ENCODE measurements at regions not wholly inside any gene's neighbourhood (a gene's known extent, or its start where the extent isn't known, plus 50 kb on each side); places are given as distances from the start of the nearest gene placed in this dataset.

DNA sequence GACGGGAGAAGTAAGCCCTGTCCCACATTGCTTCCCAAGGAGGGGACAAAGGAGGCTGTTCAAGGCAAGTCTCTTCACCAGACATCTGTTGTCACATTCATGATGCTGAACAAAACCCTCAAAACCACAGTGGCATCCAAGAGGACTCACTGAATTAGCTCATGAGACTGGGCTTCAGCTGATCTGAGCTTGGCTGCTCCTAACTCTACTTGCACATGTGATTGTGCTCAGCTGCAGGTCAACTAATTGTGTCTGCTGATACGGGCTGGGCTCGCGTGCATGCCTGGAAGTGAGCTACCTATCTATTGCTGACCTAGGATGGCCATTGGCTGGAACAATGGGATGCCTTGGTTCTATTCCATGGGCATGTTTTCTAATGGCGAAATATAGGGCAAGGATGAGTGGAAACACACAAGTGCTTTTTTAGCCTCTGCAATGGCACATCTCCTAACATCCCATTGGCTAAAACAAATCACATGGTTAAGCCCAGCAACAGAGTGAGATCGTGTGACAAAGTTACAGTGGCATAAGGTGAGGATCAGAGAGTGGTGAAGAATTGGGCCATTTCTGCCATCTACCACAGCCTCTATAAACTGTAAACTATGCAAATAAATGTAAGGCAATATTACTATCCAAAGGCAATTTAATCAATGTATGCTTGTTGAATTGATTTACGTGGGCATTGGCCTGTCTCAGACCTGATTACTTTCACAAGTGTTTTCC, 52.9 kb upstream of the CAPN13 start:
- intact Hi-C loops (cut with DNase I): loop anchor here (5.0 kb wide), 1 partner anchor 148 kb away; no protein-coding TSS in a partner anchor

More for the DNA sequence above, 52.9 kb upstream of the CAPN13 start:
- peak in 2 of 42 donors; percentile 2 to 3 for DNase-seq

Data from head of caudate nucleus (tissue), 42 donors.